HL-60 (cell line): ENCODE measurements at regions not wholly inside any gene's neighbourhood (a gene's known extent, or its start where the extent isn't known, plus 50 kb on each side); places are given as distances from the start of the nearest gene placed in this dataset.

Experiments used
- DNase-seq, 2 experiments: peaks; one replicate each; pipeline ENCODE4 v3.0.0-alpha.2; 2010 to 2020; ENCODE audit warnings: low read depth in 1 of 2, low spot score in 1 of 2
- H3K27ac ChIP-seq: fragments of 250-450 bp; sonication (Bioruptor Pico); replicated peaks from 2 replicates; pipeline ENCODE4 v1.5.1; 2020; ENCODE audit warnings: mild to moderate bottlenecking, moderate library complexity
- H3K27me3 ChIP-seq: fragments of 250-450 bp; sonication (Bioruptor Pico); 2 replicates; pipeline ENCODE4 v1.5.1; 2021; ENCODE audit warnings: mild to moderate bottlenecking, moderate library complexity; ENCODE audit not compliant: insufficient read depth, poor library complexity, severe bottlenecking
- H3K4me3 ChIP-seq: replicated peaks from 2 replicates; pipeline ENCODE4 v1.5.1; 2011; ENCODE audit warnings: mild to moderate bottlenecking, control low read depth, low read length; ENCODE audit not compliant: insufficient read depth
- CTCF ChIP-seq: IDR thresholded peaks from one replicate; pipeline ENCODE4 v1.5.1; 2011; ENCODE audit warnings: low read length, control low read depth, inconsistent platforms; ENCODE audit not compliant: insufficient read depth
- GABPA ChIP-seq: IDR thresholded peaks from 2 replicates; pipeline ENCODE4 v1.6.1; 2012; ENCODE audit warnings: low read depth
- POLR2AphosphoS5 ChIP-seq: IDR thresholded peaks from 2 replicates; pipeline ENCODE4 v1.6.1; 2012; ENCODE audit warnings: low read depth
- REST ChIP-seq: IDR thresholded peaks from 2 replicates; pipeline ENCODE4 v1.6.1; 2012; ENCODE audit warnings: low read depth; ENCODE audit not compliant: insufficient replicate concordance
- SPI1 ChIP-seq: IDR thresholded peaks from 2 replicates; pipeline ENCODE4 v1.6.1; 2012; ENCODE audit warnings: low read depth, mild to moderate bottlenecking, borderline replicate concordance

DNA sequence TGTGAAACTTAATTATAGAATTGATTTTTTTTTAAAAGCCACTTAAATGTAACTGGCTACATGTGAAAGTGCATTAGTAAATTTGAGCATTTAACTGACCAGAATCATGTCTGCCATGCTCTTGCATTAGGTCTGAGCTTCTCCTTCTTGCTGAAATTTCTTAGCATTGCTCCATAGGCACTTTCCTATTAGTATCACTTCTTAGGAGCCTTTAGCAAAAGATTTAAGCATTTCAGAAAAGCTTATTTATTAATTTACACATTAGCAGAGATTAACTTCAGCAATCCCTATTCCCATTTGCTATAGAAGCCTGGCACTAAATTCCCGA, 211.0 kb downstream of the SNX18 start:
- TF ChIP-seq GABPA (no peak), POLR2AphosphoS5 (no peak), SPI1 (no peak), REST (no peak), CTCF (no peak)
- Histone ChIP-seq H3K27ac (peak overlapping the region; percentile 59), H3K4me3 (no peak overlapping the region), H3K27me3 (no peaks in the 10 kb centered on the region)
- no peak for DNase-seq

DNA sequence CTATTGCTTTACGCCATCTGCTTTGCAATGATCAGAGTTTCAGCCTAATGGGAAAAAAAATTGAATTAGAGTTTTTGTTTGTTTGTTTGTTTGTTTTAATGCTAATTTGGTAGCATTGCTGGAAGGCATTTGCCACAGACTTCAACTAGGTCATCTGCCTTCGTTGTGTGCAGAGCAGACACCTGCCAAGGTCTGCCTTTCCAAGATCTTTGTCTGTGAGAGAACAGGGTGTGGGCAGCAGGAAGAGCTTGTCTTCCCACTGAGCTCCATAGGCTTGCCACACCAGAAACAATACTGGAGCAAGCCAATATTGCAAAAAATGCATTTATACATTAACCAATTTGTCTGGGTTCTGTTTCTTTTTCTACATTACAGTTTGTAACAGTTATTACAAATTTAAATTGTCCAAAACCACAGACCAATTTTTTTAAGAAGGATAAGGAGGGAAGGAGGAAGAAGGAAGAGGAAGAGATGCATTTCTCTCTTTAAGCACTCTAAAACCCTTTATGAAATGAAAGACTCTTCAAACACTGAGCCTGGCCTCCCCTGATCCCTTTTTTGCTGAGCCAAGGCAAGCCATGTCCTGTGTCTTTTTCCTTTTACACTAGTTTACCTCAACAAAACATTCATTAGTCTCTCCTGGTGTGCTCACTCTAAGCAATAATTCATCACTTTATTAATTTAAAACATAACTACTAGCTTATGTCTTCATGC, 210.5 kb downstream of the SNX18 start:
- H3K27ac ChIP-seq = peak overlapping the region; percentile 59
- H3K27me3 ChIP-seq = no peaks in the 10 kb centered on the region
- TF ChIP-seq POLR2AphosphoS5 = no peak
- no peak for TF ChIP-seq GABPA
- no peak for TF ChIP-seq CTCF
- TF ChIP-seq SPI1 = peak; percentile 27; the same call in 1 of the 2 replicates
- DNase-seq = peak in 1 of 2 experiments; percentile 6
- H3K4me3 ChIP-seq = no peak overlapping the region

DNA sequence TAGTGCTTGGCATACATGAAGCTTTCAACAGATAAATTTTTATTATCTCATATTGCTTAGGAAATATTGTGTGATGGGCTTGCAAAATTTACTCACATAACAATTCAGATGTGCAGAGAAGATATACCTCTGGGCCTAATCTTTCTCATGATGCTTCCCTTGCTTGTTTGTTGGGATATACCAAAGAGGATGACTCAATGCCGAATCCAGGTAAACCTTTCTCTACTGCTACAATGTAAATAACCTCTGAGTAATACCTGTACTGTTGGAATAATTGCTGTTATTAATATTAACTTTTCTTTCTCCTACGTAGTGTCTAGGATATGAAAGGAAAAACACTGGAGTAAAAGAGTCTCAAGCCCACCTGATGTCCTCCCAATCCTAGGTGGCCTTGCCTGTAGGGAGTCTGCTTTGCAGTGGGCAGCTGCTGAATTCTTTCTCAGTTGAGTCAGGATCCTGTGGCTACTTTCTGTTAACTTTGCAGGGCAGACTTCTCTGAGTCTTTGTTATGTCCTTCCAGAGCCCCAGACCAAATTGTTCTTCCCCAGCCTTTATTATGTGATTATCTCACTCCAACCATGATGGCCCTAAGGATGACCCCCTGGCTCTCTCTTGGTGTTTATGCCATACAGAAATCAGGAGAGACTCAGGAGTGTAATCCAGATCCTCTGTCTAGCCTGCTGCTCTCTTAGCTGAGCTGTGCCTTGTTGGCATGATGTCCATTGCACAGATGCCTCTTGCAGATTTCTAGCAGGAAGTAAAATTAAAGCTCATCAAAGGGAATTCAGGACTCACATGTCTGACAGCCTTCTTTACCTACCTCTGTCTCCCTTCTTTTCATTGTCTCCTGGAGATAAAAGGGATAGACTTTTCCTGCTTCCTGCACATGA, 208.1 kb downstream of the SNX18 start:
- TF ChIP-seq SPI1 = no peak
- TF ChIP-seq CTCF = no peak
- TF ChIP-seq GABPA = no peak
- TF ChIP-seq POLR2AphosphoS5 = no peak
- no peak for TF ChIP-seq REST
- Histone ChIP-seq H3K4me3 (no peak overlapping the region), H3K27ac (no peak overlapping the region), H3K27me3 (no peaks in the 10 kb centered on the region)
- DNase-seq = no peak
